ENCODE measurements at regions not wholly inside any gene's neighbourhood (a gene's known extent, or its start where the extent isn't known, plus 50 kb on each side); places are given as distances from the start of the nearest gene placed in this dataset.

DNA sequence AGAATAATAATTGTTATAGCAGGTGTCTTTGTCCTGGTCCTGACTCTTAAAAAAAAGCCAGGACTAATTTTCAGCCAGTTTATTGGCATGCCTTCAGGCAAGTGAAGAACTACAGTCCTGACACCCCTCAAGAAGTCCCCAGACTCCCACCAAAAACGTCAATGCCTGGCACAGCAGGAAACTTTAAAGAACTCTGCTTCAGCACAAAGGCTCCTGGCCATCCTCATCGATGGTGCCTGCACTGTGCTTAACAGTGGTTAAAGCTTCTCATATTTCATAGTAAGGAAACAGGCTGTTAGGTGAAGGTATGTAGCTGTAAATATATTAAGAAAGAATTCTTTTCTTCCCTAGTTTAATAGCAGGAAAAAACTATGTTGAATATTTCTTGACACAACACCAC is 280.1 kb upstream of the PUM3 start:
- no peak overlapping the region for H3K4me3 ChIP-seq

GRCh38 chr9:3118081-3118480 is 274.2 kb upstream of the PUM3 start:
- H3K4me1 ChIP-seq, result no peaks in the 10 kb centered on the region
- no peak for DNase-seq
- intact Hi-C loops (cut with micrococcal nuclease), result no loop called here

More for the DNA sequence above, 280.1 kb upstream of the PUM3 start:
- no peak for DNase-seq
- Histone ChIP-seq H3K27ac (replicated peaks) (no peak overlapping the region), H3K9me3 (replicated peaks) (no peaks in the 10 kb centered on the region), H3K27me3 (ENCODE audit: low read depth) (peaks cover 4% of the 10 kb centered on the region), H3K4me1 (no peaks in the 10 kb centered on the region), H3K36me3 (no peaks in the 10 kb centered on the region)
- TF ChIP-seq, protein P1, sequence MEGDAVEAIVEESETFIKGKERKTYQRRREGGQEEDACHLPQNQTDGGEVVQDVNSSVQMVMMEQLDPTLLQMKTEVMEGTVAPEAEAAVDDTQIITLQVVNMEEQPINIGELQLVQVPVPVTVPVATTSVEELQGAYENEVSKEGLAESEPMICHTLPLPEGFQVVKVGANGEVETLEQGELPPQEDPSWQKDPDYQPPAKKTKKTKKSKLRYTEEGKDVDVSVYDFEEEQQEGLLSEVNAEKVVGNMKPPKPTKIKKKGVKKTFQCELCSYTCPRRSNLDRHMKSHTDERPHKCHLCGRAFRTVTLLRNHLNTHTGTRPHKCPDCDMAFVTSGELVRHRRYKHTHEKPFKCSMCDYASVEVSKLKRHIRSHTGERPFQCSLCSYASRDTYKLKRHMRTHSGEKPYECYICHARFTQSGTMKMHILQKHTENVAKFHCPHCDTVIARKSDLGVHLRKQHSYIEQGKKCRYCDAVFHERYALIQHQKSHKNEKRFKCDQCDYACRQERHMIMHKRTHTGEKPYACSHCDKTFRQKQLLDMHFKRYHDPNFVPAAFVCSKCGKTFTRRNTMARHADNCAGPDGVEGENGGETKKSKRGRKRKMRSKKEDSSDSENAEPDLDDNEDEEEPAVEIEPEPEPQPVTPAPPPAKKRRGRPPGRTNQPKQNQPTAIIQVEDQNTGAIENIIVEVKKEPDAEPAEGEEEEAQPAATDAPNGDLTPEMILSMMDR (IDR thresholded peaks at IDR 0.05; ENCODE audit: borderline replicate concordance), result no peak
- intact Hi-C loops (cut with micrococcal nuclease), result no loop called here

DNA sequence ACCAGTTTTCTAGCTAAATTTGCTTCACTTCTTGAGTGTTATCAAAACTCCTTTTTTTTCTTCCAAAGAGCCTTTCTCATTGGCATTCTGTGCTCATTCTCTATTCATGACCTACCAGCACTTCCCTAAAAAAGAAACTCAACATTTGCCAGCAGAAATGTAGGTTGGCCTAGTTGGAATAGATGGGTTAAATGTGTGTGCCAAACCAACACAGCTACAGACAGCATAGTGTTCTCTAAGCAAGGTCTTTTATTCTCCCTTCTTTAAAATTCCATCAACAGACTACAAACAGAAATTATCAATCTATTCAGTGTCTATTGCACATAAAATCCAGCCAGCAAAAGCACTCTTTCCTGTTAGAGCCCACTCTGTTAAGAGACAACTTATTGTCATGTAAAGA is 255.8 kb upstream of the PUM3 start:
- intact Hi-C loops (cut with micrococcal nuclease), result loop anchor here (10.0 kb wide), 1 partner anchor 55 kb away; no protein-coding TSS in a partner anchor
- TF ChIP-seq, protein P1 (IDR thresholded peaks at IDR 0.05; ENCODE audit: borderline replicate concordance), result no peak
- peaks cover 2% of the 10 kb centered on the region for H3K9me3 ChIP-seq (replicated peaks)

More at GRCh38 chr9:3118081-3118480, 274.2 kb upstream of the PUM3 start:
- Histone ChIP-seq H3K9me3 (replicated peaks) (peaks cover 25% of the 10 kb centered on the region), H3K27ac (replicated peaks) (no peak overlapping the region), H3K36me3 (no peaks in the 10 kb centered on the region), H3K4me3 (no peak overlapping the region), H3K27me3 (ENCODE audit: low read depth) (no peaks in the 10 kb centered on the region)
- TF ChIP-seq, protein P1 (IDR thresholded peaks at IDR 0.05; ENCODE audit: borderline replicate concordance), result no peak

DNA sequence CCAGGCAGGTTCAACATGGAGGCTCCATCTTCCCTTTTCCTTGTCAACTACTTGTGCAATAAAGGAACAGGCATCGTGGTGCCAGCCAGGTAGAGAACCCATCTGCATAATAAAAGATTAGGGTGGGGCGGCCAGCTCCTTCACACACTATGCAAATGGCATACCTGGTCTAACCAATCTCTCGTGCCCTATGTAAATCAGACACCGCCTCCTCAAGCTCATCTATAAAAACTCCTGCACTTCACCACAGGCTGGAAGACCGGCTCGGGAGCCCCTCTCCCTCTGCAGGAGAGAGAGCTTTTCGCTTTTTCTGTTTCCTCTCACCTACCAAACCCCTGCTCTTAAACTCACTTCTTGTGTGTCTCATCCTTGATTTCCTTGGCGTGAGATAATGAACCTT is 244.3 kb upstream of the PUM3 start:
- TF ChIP-seq, protein P1 (IDR thresholded peaks at IDR 0.05; ENCODE audit: borderline replicate concordance), result no peak
- Histone ChIP-seq H3K36me3 (no peaks in the 10 kb centered on the region), H3K9me3 (replicated peaks) (no peaks in the 10 kb centered on the region), H3K4me1 (no peaks in the 10 kb centered on the region), H3K4me3 (no peak overlapping the region), H3K27me3 (ENCODE audit: low read depth) (no peaks in the 10 kb centered on the region), H3K27ac (replicated peaks) (no peak overlapping the region)
- intact Hi-C loops (cut with micrococcal nuclease), result no loop called here
- DNase-seq, result no peak

More for the DNA sequence above, 255.8 kb upstream of the PUM3 start:
- Histone ChIP-seq H3K27me3 (ENCODE audit: low read depth) (no peaks in the 10 kb centered on the region), H3K4me1 (no peaks in the 10 kb centered on the region), H3K4me3 (no peak overlapping the region), H3K36me3 (no peaks in the 10 kb centered on the region), H3K27ac (replicated peaks) (no peak overlapping the region)
- no peak for DNase-seq

- Histone ChIP-seq H3K27me3 (ENCODE audit: low read depth) (no peaks in the 10 kb centered on the region), H3K36me3 (no peaks in the 10 kb centered on the region), H3K4me1 (no peaks in the 10 kb centered on the region), H3K27ac (replicated peaks) (no peak overlapping the region), H3K4me3 (no peak overlapping the region), H3K9me3 (replicated peaks) (no peaks in the 10 kb centered on the region)
- DNase-seq, result no peak
- intact Hi-C loops (cut with micrococcal nuclease), result no loop called here
- TF ChIP-seq, protein P1 (IDR thresholded peaks at IDR 0.05; ENCODE audit: borderline replicate concordance), result no peak
Observed at GRCh38 chr9:3087697-3088096, 243.8 kb upstream of the PUM3 start.
